Neuronal stem cell (in vitro differentiated cells): ENCODE measurements at regions not wholly inside any gene's neighbourhood (a gene's known extent, or its start where the extent isn't known, plus 50 kb on each side); places are given as distances from the start of the nearest gene placed in this dataset.

Experiments used
- DNase-seq: peaks from one replicate; pipeline ENCODE4 v3.0.0-alpha.2; 2013; ENCODE audit warnings: low spot score
- H2AFZ ChIP-seq: one replicate; pipeline ENCODE4 v1.6.1; 2013; ENCODE audit warnings: mild to moderate bottlenecking, low read length, inconsistent platforms
- H2AK5ac ChIP-seq: 2 replicates; pipeline ENCODE4 v1.6.1; 2013; ENCODE audit warnings: low read depth, mild to moderate bottlenecking, inconsistent platforms, low read length, moderate library complexity, mixed read lengths
- H2BK120ac ChIP-seq: 2 replicates; pipeline ENCODE4 v1.6.1; 2013; ENCODE audit warnings: low read depth, mild to moderate bottlenecking, inconsistent platforms, low read length, moderate library complexity, mixed read lengths
- H2BK12ac ChIP-seq: one replicate; pipeline ENCODE4 v1.6.1; 2013; ENCODE audit warnings: low read length, inconsistent platforms
- H2BK15ac ChIP-seq: 2 replicates; pipeline ENCODE4 v1.6.1; 2013; ENCODE audit warnings: mild to moderate bottlenecking, low read length, inconsistent platforms, mixed read lengths
- H2BK5ac ChIP-seq: one replicate; pipeline ENCODE4 v1.6.1; 2013; ENCODE audit warnings: inconsistent platforms, mild to moderate bottlenecking, low read length, moderate library complexity
- H3K14ac ChIP-seq: one replicate; pipeline ENCODE4 v1.6.1; 2013; ENCODE audit warnings: low read length, inconsistent platforms
- H3K18ac ChIP-seq: 2 replicates; pipeline ENCODE4 v1.6.1; 2013; ENCODE audit warnings: low read length, inconsistent platforms
- H3K23ac ChIP-seq: 2 replicates; pipeline ENCODE4 v1.6.1; 2013; ENCODE audit warnings: low read depth, mild to moderate bottlenecking, mixed read lengths, low read length, inconsistent platforms; ENCODE audit not compliant: poor library complexity
- H3K27ac ChIP-seq: replicated peaks from 3 replicates; pipeline ENCODE4 v1.5.1; 2013; ENCODE audit warnings: low read length, inconsistent platforms
- H3K27me3 ChIP-seq, 3 experiments: 2 replicates each; pipeline ENCODE4 v1.6.1; 2013; ENCODE audit warnings: low read length in 3 of 3, mild to moderate bottlenecking in 2 of 3, inconsistent platforms in 1 of 3, low read depth in 1 of 3, mixed read lengths in 1 of 3, moderate library complexity in 1 of 3; ENCODE audit not compliant: control insufficient read depth in 3 of 3, insufficient read depth in 3 of 3
- H3K36me3 ChIP-seq, 2 donors: replicated peaks in 1 of 2; 2 replicates each; pipeline ENCODE4 v1.6.1; 2013; ENCODE audit warnings: low read length in 2 of 2; ENCODE audit not compliant: control insufficient read depth in 2 of 2, insufficient read depth in 2 of 2
- H3K4ac ChIP-seq: 2 replicates; pipeline ENCODE4 v1.6.1; 2013; ENCODE audit warnings: inconsistent platforms, mild to moderate bottlenecking, low read length, moderate library complexity
- H3K4me1 ChIP-seq, 2 donors: 1 replicate in 1 of 2; 2 replicates in 1 of 2; pipeline ENCODE4 v1.6.1; 2013; ENCODE audit warnings: low read length in 2 of 2, low read depth in 1 of 2; ENCODE audit not compliant: control insufficient read depth in 2 of 2, insufficient read depth in 1 of 2
- H3K4me2 ChIP-seq: one replicate; pipeline ENCODE4 v1.6.1; 2013; ENCODE audit warnings: mild to moderate bottlenecking, low read length, inconsistent platforms; ENCODE audit not compliant: insufficient read depth, poor library complexity, severe bottlenecking
- H3K4me3 ChIP-seq, 2 donors: 2 replicates each; pipeline ENCODE4 v1.5.1; 2013; ENCODE audit warnings: low read length in 2 of 2, mild to moderate bottlenecking in 2 of 2, inconsistent platforms in 1 of 2, moderate library complexity in 1 of 2
- H3K79me1 ChIP-seq: one replicate; pipeline ENCODE4 v1.6.1; 2013; ENCODE audit warnings: low read depth, mild to moderate bottlenecking, inconsistent platforms, low read length, moderate library complexity
- H3K9ac ChIP-seq: one replicate; pipeline ENCODE4 v1.6.1; 2013; ENCODE audit warnings: mild to moderate bottlenecking, low read depth, low read length, inconsistent platforms; ENCODE audit not compliant: poor library complexity
- H3K9me3 ChIP-seq, 2 donors: replicated peaks in 1 of 2; 2 replicates each; pipeline versions ENCODE3 to v1.6.1; 2013; ENCODE audit warnings: low read length in 2 of 2, mild to moderate bottlenecking in 2 of 2, inconsistent platforms in 1 of 2, low read depth in 1 of 2, mixed read lengths in 1 of 2, moderate library complexity in 1 of 2; ENCODE audit not compliant: control insufficient read depth in 2 of 2, insufficient read depth in 1 of 2
- H4K8ac ChIP-seq: one replicate; pipeline ENCODE4 v1.6.1; 2013; ENCODE audit warnings: low read depth, mild to moderate bottlenecking, inconsistent platforms, low read length, moderate library complexity
- H4K91ac ChIP-seq: one replicate; pipeline ENCODE4 v1.6.1; 2013; ENCODE audit warnings: low read length, low read depth, mild to moderate bottlenecking, inconsistent platforms; ENCODE audit not compliant: poor library complexity
- WGBS, 2 donors: extraction: QIAGEN DNeasy Blood & Tissue Kit; methylation state at CpG; one replicate each; pipeline ENCODE4 v1.1.7; 2013; ENCODE audit warnings: missing lambda C conversion rate in 2 of 2, mixed read lengths in 1 of 2; ENCODE audit not compliant: insufficient read length in 2 of 2, insufficient replicate concordance in 1 of 2; ENCODE audit errors: extremely low coverage in 2 of 2; 5-methylcytosine and 5-hydroxymethylcytosine counted together

DNA sequence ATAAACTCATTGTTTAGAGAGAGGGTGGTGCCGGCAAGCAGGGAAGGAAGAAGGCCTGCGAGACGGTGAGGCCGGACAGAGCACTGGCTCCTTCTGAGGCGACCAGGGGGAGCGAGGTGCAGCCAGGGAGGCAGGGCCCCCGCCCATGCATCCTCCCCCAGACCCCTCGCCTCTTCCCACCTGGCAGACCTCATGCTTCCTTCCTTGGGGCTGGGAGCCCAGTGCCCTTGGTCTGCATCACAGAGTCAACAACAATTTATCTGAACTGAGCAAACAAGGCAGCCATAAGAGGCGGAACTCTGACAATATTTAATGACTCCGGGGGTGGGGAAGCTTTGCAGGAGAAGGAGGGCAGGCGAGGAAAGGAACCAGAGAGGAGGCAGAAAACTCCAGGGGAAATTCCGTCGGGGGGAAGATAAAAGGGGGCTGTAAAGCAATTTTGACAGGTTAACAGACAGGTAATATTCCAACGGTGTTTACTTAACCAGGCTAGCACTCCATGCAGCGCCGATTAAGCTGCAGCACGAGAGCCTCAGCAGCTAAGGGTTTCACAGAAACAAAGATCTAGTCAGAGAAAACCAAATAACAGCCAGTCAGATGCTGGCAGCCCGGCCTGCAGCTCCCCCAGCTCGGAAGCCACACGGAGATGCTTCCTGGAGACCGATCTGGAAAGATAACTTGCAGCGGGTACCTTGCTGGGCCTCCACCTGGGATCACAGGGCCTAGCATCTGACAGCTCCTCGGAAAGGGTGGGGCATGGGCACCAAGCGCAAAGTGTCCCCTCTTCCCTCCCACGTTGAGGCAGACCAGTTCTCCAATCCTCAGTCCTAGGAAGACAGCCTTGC lies 398.2 kb downstream of the SOX9 start:
- no peak overlapping the region for H3K27ac ChIP-seq
- peak overlapping the region; percentile 74 for H3K23ac ChIP-seq
- peak overlapping the region; percentile 57 for H2AFZ ChIP-seq
- H2AK5ac ChIP-seq, result peak overlapping the region; percentile 82
- H3K27me3 ChIP-seq, result no peaks in the 10 kb centered on the region
- H3K4me2 ChIP-seq, result no peak overlapping the region
- H2BK120ac ChIP-seq, result no peak overlapping the region
- no peak overlapping the region for H4K91ac ChIP-seq
- H3K18ac ChIP-seq, result peak overlapping the region; percentile 81
- H3K4me3 ChIP-seq, result no peak overlapping the region
- H2BK12ac ChIP-seq, result peak overlapping the region; percentile 68
- DNase-seq, result no peak
- H4K8ac ChIP-seq, result peak overlapping the region; percentile 88
- H2BK15ac ChIP-seq, result peak overlapping the region; percentile 86
- H3K4ac ChIP-seq, result no peak overlapping the region
- peaks cover 10 to 34% of the 10 kb centered on the region in 2 donors for H3K4me1 ChIP-seq
- no peaks in the 10 kb centered on the region for H3K79me1 ChIP-seq
- H2BK5ac ChIP-seq, result peak overlapping the region; percentile 77
- no peaks in the 10 kb centered on the region for H3K9me3 ChIP-seq
- H3K36me3 ChIP-seq, result no peaks in the 10 kb centered on the region
- peak overlapping the region; percentile 23 for H3K14ac ChIP-seq
- no CpG with 5 or more reads among the region's 25 CpGs for WGBS, 2 donors
- no peak overlapping the region for H3K9ac ChIP-seq

DNA sequence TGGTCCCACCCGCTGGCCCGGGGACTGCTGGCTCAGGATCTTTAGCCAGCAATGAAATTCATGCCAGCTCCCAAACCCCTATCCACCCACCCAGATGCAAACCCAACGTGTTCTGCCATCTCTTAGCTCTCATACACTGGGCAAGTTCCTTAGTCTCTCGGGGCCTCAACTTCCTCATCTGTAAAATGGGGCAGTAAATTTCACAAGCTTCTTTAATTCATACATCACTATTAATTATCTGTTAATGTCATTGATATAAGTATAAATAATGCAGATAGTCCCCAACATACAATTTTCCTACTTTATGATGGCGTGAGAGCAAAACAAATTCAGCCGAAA lies 398.7 kb downstream of the SOX9 start:
- H4K91ac ChIP-seq, result no peak overlapping the region
- H3K4me3 ChIP-seq, result no peak overlapping the region
- H3K23ac ChIP-seq, result peak overlapping the region; percentile 74
- peak overlapping the region; percentile 81 for H3K18ac ChIP-seq
- H4K8ac ChIP-seq, result peak overlapping the region; percentile 88
- H3K27ac ChIP-seq, result no peak overlapping the region
- H2BK5ac ChIP-seq, result peak overlapping the region; percentile 77
- no peak overlapping the region for H2BK120ac ChIP-seq
- H2AFZ ChIP-seq, result no peak overlapping the region
- no peaks in the 10 kb centered on the region for H3K27me3 ChIP-seq
- DNase-seq, result no peak
- H2AK5ac ChIP-seq, result peak overlapping the region; percentile 82
- H3K36me3 ChIP-seq, result no peaks in the 10 kb centered on the region
- peak overlapping the region; percentile 68 for H2BK12ac ChIP-seq
- H3K9me3 ChIP-seq, result no peaks in the 10 kb centered on the region
- no peaks in the 10 kb centered on the region for H3K79me1 ChIP-seq
- no peak overlapping the region for H3K9ac ChIP-seq
- no peak overlapping the region for H3K14ac ChIP-seq
- WGBS, 2 donors, result no CpG with 5 or more reads among the region's 6 CpGs
- no peak overlapping the region for H3K4me2 ChIP-seq
- no peak overlapping the region for H3K4ac ChIP-seq
- H2BK15ac ChIP-seq, result peak overlapping the region; percentile 86
- peaks cover 10 to 34% of the 10 kb centered on the region in 2 donors for H3K4me1 ChIP-seq

GRCh38 chr17:72520665-72521303 lies 400.0 kb downstream of the SOX9 start:
- H3K27me3 ChIP-seq, result no peaks in the 10 kb centered on the region
- H2AK5ac ChIP-seq, result no peak overlapping the region
- no peak overlapping the region for H2BK5ac ChIP-seq
- H3K9me3 ChIP-seq, result no peaks in the 10 kb centered on the region
- H4K91ac ChIP-seq, result no peak overlapping the region
- H3K4me2 ChIP-seq, result no peak overlapping the region
- WGBS, 2 donors, result no CpG with 5 or more reads among the region's 7 CpGs
- H3K18ac ChIP-seq, result no peak overlapping the region
- H3K79me1 ChIP-seq, result no peaks in the 10 kb centered on the region
- H2AFZ ChIP-seq, result no peak overlapping the region
- no peak overlapping the region for H3K4me3 ChIP-seq
- DNase-seq, result no peak
- H3K36me3 ChIP-seq, result no peaks in the 10 kb centered on the region
- no peak overlapping the region for H2BK120ac ChIP-seq
- H2BK15ac ChIP-seq, result no peak overlapping the region
- no peak overlapping the region for H2BK12ac ChIP-seq
- H4K8ac ChIP-seq, result no peak overlapping the region
- no peak overlapping the region for H3K27ac ChIP-seq
- H3K23ac ChIP-seq, result no peak overlapping the region
- H3K14ac ChIP-seq, result no peak overlapping the region
- no peak overlapping the region for H3K4ac ChIP-seq
- no peak overlapping the region for H3K9ac ChIP-seq
- peaks cover under 1 to 22% of the 10 kb centered on the region in 2 donors for H3K4me1 ChIP-seq

DNA sequence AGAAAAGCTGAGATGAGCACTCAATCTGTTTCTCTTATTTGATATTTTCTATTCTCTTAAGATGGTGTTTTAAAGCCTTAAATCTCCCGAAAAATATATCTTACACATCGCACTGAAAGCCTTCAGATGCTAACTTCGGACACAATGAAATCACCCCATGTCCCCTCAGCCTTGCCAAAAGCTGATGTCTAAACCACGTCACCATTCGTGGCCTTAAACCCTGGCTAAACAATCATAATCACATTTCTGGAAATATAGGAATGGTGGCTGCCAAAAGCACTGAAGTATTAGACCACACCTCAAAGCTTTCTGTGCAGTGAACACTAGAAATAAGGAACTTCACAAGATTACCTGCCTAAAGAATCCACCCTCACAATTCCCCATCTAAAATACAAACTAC lies 402.7 kb downstream of the SOX9 start:
- H2BK120ac ChIP-seq, result no peak overlapping the region
- no peak overlapping the region for H4K91ac ChIP-seq
- H3K27me3 ChIP-seq, result no peaks in the 10 kb centered on the region
- no peak overlapping the region for H2AK5ac ChIP-seq
- no peak overlapping the region for H2BK15ac ChIP-seq
- no CpG with 5 or more reads among the region's 5 CpGs for WGBS, 2 donors
- H3K4me3 ChIP-seq, result no peak overlapping the region
- no peak overlapping the region for H3K27ac ChIP-seq
- no peak overlapping the region for H3K23ac ChIP-seq
- H3K79me1 ChIP-seq, result peaks cover 3% of the 10 kb centered on the region
- peaks cover 0 to 8% of the 10 kb centered on the region in 2 donors for H3K4me1 ChIP-seq
- H2BK12ac ChIP-seq, result no peak overlapping the region
- H3K9me3 ChIP-seq, result no peaks in the 10 kb centered on the region
- no peak overlapping the region for H2AFZ ChIP-seq
- H4K8ac ChIP-seq, result no peak overlapping the region
- no peak overlapping the region for H3K4ac ChIP-seq
- H3K36me3 ChIP-seq, result no peaks in the 10 kb centered on the region
- H2BK5ac ChIP-seq, result no peak overlapping the region
- no peak overlapping the region for H3K14ac ChIP-seq
- H3K18ac ChIP-seq, result no peak overlapping the region
- DNase-seq, result no peak
- H3K4me2 ChIP-seq, result no peak overlapping the region
- no peak overlapping the region for H3K9ac ChIP-seq
